Tibial nerve (tissue), 4 donors: ENCODE measurements at regions not wholly inside any gene's neighbourhood (a gene's known extent, or its start where the extent isn't known, plus 50 kb on each side); places are given as distances from the start of the nearest gene placed in this dataset.

Experiments
- DNase-seq, 2 donors: peaks; one replicate each; pipeline ENCODE4 v3.0.0-alpha.2; 2019; ENCODE audit warnings: low spot score in 2 of 2
- H3K27ac ChIP-seq, 4 donors: fragments of 200-600 bp; sonication (generic) in 3 of 4; one replicate each; pipeline ENCODE4 v1.5.1; 2017 to 2019; ENCODE audit warnings: mild to moderate bottlenecking in 1 of 4
- H3K27me3 ChIP-seq, 2 donors: fragments of 200-600 bp; sonication (generic) in 1 of 2; one replicate each; pipeline versions ENCODE4 v1.5.1 to v1.6.0; 2017 to 2019
- H3K36me3 ChIP-seq, 3 donors: fragments of 200-600 bp; sonication (generic); one replicate each; pipeline ENCODE4 v1.5.1; 2018 to 2019
- H3K4me1 ChIP-seq, 4 donors: fragments of 200-600 bp; sonication (generic) in 3 of 4; one replicate each; pipeline ENCODE4 v1.5.1; 2017 to 2019
- H3K4me3 ChIP-seq, 4 donors: fragments of 200-600 bp; sonication (generic) in 3 of 4; one replicate each; pipeline ENCODE4 v1.5.1; 2017 to 2019; ENCODE audit warnings: mild to moderate bottlenecking in 1 of 4, moderate library complexity in 1 of 4
- H3K9me3 ChIP-seq, 4 donors: fragments of 200-600 bp; sonication (generic) in 3 of 4; one replicate each; pipeline ENCODE4 v1.5.1; 2017 to 2019
- CTCF ChIP-seq, 5 experiments: fragments of 200-600 bp in 3 of 5; fragments of 450-650 bp in 2 of 5; sonication (generic) in 3 of 5; IDR thresholded peaks; one replicate each; pipeline ENCODE4 v1.5.1; 2016 to 2019; ENCODE audit warnings: antibody characterized with exemption in 5 of 5, mild to moderate bottlenecking in 3 of 5, moderate library complexity in 2 of 5
- EP300 ChIP-seq, 2 donors: sonication (generic); formaldehyde crosslinking; IDR thresholded peaks; one replicate each; pipeline ENCODE4 v1.6.1; 2017; ENCODE audit warnings: antibody characterized with exemption in 2 of 2, mild to moderate bottlenecking in 1 of 2
- POLR2A ChIP-seq, 2 donors: fragments of 450-650 bp; IDR thresholded peaks; one replicate each; pipeline ENCODE4 v1.6.1; 2017; ENCODE audit warnings: antibody characterized with exemption in 2 of 2, mild to moderate bottlenecking in 2 of 2, moderate library complexity in 2 of 2
- WGBS, 2 donors: methylation state at CpG; one replicate each; pipeline ENCODE4 v1.1.5; 2018; 5-methylcytosine and 5-hydroxymethylcytosine counted together

- TF ChIP-seq EP300 (IDR thresholded peaks at IDR 0.05) (no peak), POLR2A (IDR thresholded peaks at IDR 0.05) (no peak), CTCF (IDR thresholded peaks at IDR 0.05) (no peak)
- H3K36me3 ChIP-seq: no peaks in the 10 kb centered on the region
- no peaks in the 10 kb centered on the region for H3K27me3 ChIP-seq
- no peaks in the 10 kb centered on the region for H3K4me1 ChIP-seq
- 88 to 93% methylated on average over 3 of the region's 3 CpGs for WGBS, 2 donors
- H3K27ac ChIP-seq: no peak overlapping the region
- H3K9me3 ChIP-seq: no peaks in the 10 kb centered on the region
- H3K4me3 ChIP-seq: no peak overlapping the region
- DNase-seq: no peak
Observed at GRCh38 chr1:80982831-80983230, 817.9 kb upstream of the ADGRL2 start.

- H3K27me3 ChIP-seq: no peaks in the 10 kb centered on the region
- DNase-seq: no peak
- no peaks in the 10 kb centered on the region for H3K4me1 ChIP-seq
- no peak for TF ChIP-seq EP300 (IDR thresholded peaks at IDR 0.05)
- no peak for TF ChIP-seq POLR2A (IDR thresholded peaks at IDR 0.05)
- TF ChIP-seq CTCF (IDR thresholded peaks at IDR 0.05): no peak
- no peaks in the 10 kb centered on the region for H3K36me3 ChIP-seq
- H3K27ac ChIP-seq: no peak overlapping the region
- no peak overlapping the region for H3K4me3 ChIP-seq
- H3K9me3 ChIP-seq: no peaks in the 10 kb centered on the region
- WGBS, 2 donors: 60 to 70% methylated on average over 3 of the region's 3 CpGs
Observed at GRCh38 chr1:80973101-80973500, 827.6 kb upstream of the ADGRL2 start.

- Histone ChIP-seq H3K27ac (no peak overlapping the region), H3K36me3 (no peaks in the 10 kb centered on the region), H3K4me3 (no peak overlapping the region), H3K4me1 (no peaks in the 10 kb centered on the region), H3K27me3 (no peaks in the 10 kb centered on the region), H3K9me3 (no peaks in the 10 kb centered on the region)
- WGBS, 2 donors: 57 to 82% methylated on average over 1 of the region's 1 CpG
- no peak for TF ChIP-seq CTCF (IDR thresholded peaks at IDR 0.05)
- no peak for TF ChIP-seq POLR2A (IDR thresholded peaks at IDR 0.05)
- no peak for TF ChIP-seq EP300 (IDR thresholded peaks at IDR 0.05)
- DNase-seq: no peak
Observed at GRCh38 chr1:80966266-80966665, 834.5 kb upstream of the ADGRL2 start.

GRCh38 chr1:80962564-80962963, 838.2 kb upstream of the ADGRL2 start:
- H3K9me3 ChIP-seq: no peaks in the 10 kb centered on the region
- no peaks in the 10 kb centered on the region for H3K36me3 ChIP-seq
- H3K4me1 ChIP-seq: no peaks in the 10 kb centered on the region
- no peak overlapping the region for H3K4me3 ChIP-seq
- DNase-seq: no peak
- no peaks in the 10 kb centered on the region for H3K27me3 ChIP-seq
- TF ChIP-seq EP300 (IDR thresholded peaks at IDR 0.05) (no peak), CTCF (IDR thresholded peaks at IDR 0.05) (no peak), POLR2A (IDR thresholded peaks at IDR 0.05) (no peak)
- 97 to 100% methylated on average over 1 of the region's 1 CpG for WGBS, 2 donors
- H3K27ac ChIP-seq: no peak overlapping the region

GRCh38 chr1:80961464-80962190, 839.1 kb upstream of the ADGRL2 start:
- DNase-seq: no peak
- no peaks in the 10 kb centered on the region for H3K9me3 ChIP-seq
- no peak for TF ChIP-seq POLR2A (IDR thresholded peaks at IDR 0.05)
- TF ChIP-seq EP300 (IDR thresholded peaks at IDR 0.05): no peak
- TF ChIP-seq CTCF (IDR thresholded peaks at IDR 0.05): no peak
- no peaks in the 10 kb centered on the region for H3K4me1 ChIP-seq
- no peaks in the 10 kb centered on the region for H3K36me3 ChIP-seq
- no peak overlapping the region for H3K4me3 ChIP-seq
- 85 to 87% methylated on average over 5 of the region's 5 CpGs for WGBS, 2 donors
- H3K27me3 ChIP-seq: no peaks in the 10 kb centered on the region
- H3K27ac ChIP-seq: no peak overlapping the region
